ENCODE measurements at regions not wholly inside any gene's neighbourhood (a gene's known extent, or its start where the extent isn't known, plus 50 kb on each side); places are given as distances from the start of the nearest gene placed in this dataset.

DNA sequence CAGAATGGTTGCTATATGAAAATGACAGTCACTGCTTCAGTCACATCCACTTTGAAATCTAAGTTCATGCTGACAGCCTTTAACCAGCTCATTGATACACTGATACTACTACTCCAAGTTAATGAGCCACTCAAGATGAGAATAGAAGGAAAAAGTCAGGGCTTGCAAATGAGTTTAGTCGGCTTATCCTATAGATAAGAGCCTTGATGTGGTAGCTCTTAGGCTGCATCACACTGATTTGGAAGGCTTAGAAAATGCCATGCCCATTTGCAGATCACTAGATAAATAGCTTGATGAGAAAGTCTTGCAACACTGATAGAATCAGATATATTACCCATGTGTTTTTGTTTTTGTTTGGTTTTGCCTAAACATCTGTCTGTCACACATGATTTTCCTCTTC lies 251.4 kb upstream of the ATXN7L3B start:
- H3K79me1 ChIP-seq (ENCODE audit: low read depth, low read length) = no peaks in the 10 kb centered on the region
- WGBS, 2 experiments (ENCODE audit: extremely low coverage in 1 of 2, insufficient coverage in 1 of 2, insufficient read length in 1 of 2, insufficient replicate concordance in 2 of 2, low coverage in 1 of 2, low lambda C conversion rate in 2 of 2, missing lambda C conversion rate in 1 of 2) = 94% methylated on average over 1 of the region's 1 CpG; no CpG with 5 or more reads in 1 of the 2 experiments
- POLR2A ChIA-PET (ENCODE audit: partially characterized antibody) = no interaction called here

More for the DNA sequence above, 251.4 kb upstream of the ATXN7L3B start:
- Histone ChIP-seq H2BK120ac (replicated peaks; ENCODE audit: low read depth, low read length) (no peak overlapping the region), H3K23me2 (ENCODE audit: low read depth, low read length) (no peaks in the 10 kb centered on the region), H4K20me1 (replicated peaks in 1 of 2; ENCODE audit: control insufficient read depth in 1 of 2, insufficient read depth in 2 of 2, low read length in 2 of 2) (no peaks in the 10 kb centered on the region), H3K23ac (ENCODE audit: insufficient read length) (no peak overlapping the region), H3K18ac (ENCODE audit: extremely low read depth, low read length) (no peak overlapping the region), H3K9me3 (ENCODE audit: insufficient read depth in 2 of 2, low read depth in 1 of 2, low read length in 1 of 2) (no peaks in the 10 kb centered on the region), H3K27me3 (replicated peaks in 1 of 4; ENCODE audit: control insufficient read depth in 3 of 4, extremely low read depth in 1 of 4, insufficient read depth in 3 of 4, low read length in 3 of 4) (no peaks in the 10 kb centered on the region), H3K4me1 (replicated peaks in 1 of 4; ENCODE audit: control insufficient read depth in 3 of 4, insufficient read depth in 4 of 4, low read length in 3 of 4) (no peaks in the 10 kb centered on the region), H2BK12ac (ENCODE audit: low read depth, low read length) (no peak overlapping the region), H3K9ac (replicated peaks in 1 of 4; ENCODE audit: extremely low read depth in 1 of 4, low read depth in 3 of 4, low read length in 3 of 4) (no peak overlapping the region), H3K14ac (ENCODE audit: insufficient read length) (no peak overlapping the region), H4K91ac (replicated peaks; ENCODE audit: insufficient read length, low read length) (no peak overlapping the region), H2BK15ac (ENCODE audit: low read length) (no peak overlapping the region), H4K5ac (ENCODE audit: insufficient read length, low read depth, low read length) (no peak overlapping the region), H3K36me3 (ENCODE audit: control insufficient read depth in 2 of 4, insufficient read depth in 4 of 4, low read length in 3 of 4) (no peaks in the 10 kb centered on the region), H4K8ac (ENCODE audit: extremely low read depth, insufficient read depth, low read length) (no peak overlapping the region), H3K27ac (ENCODE audit: low read depth, low read length) (no peak overlapping the region), H3K4ac (replicated peaks; ENCODE audit: insufficient read length, low read depth, low read length) (no peak overlapping the region), H3K79me2 (ENCODE audit: control insufficient read depth in 1 of 2, insufficient read depth in 2 of 2, low read length in 2 of 2) (no peaks in the 10 kb centered on the region), H2AFZ (ENCODE audit: low read length) (no peak overlapping the region), H2BK5ac (ENCODE audit: low read depth, low read length) (no peak overlapping the region), H3K4me3 (ENCODE audit: extremely low read depth in 1 of 4, insufficient read depth in 2 of 4, low read depth in 3 of 4, low read length in 4 of 4) (no peak overlapping the region), H2BK20ac (ENCODE audit: low read length) (no peak overlapping the region), H3K56ac (replicated peaks; ENCODE audit: insufficient read length, low read depth, low read length) (no peak overlapping the region), H2AK5ac (ENCODE audit: low read depth, low read length) (no peak overlapping the region), H3K4me2 (ENCODE audit: insufficient read depth in 1 of 2, low read depth in 2 of 2, low read length in 2 of 2) (no peak overlapping the region)
- no peak for FAIRE-seq
- DNase-seq (ENCODE audit: low read depth in 1 of 2, low spot score in 2 of 2) = no peak
- TF ChIP-seq JUND (IDR thresholded peaks at IDR 0.05; ENCODE audit: low read length) (no peak), BACH1 (IDR thresholded peaks at IDR 0.05; ENCODE audit: low read length) (no peak), RBBP5 (IDR thresholded peaks at IDR 0.05; ENCODE audit: borderline replicate concordance, low read depth, low read length) (no peak), HDAC2 (IDR thresholded peaks at IDR 0.05; ENCODE audit: borderline replicate concordance in 1 of 2, low read depth in 2 of 2, low read length in 2 of 2) (no peak), FOSL1 (IDR thresholded peaks at IDR 0.05; ENCODE audit: insufficient read depth, low read depth, low read length) (no peak), SIRT6 (IDR thresholded peaks at IDR 0.05; ENCODE audit: low read length) (no peak)
- CTCF ChIA-PET (ENCODE audit: partially characterized antibody) = no interaction called here

Data from H1 (cell line).